Motor neuron (in vitro differentiated cells): ENCODE measurements at regions not wholly inside any gene's neighbourhood (a gene's known extent, or its start where the extent isn't known, plus 50 kb on each side); places are given as distances from the start of the nearest gene placed in this dataset.
A peak's percentile ranks its signal among the peaks of the same experiment; 100 is the strongest.

Experiments
- ATAC-seq, 8 experiments: fragments of 200-7000 bp; cut with Tn5 transposase; replicated peaks in 6 of 8; 2 replicates each; pipeline ENCODE4 v1.8.0; 2021; ENCODE audit warnings: mild to moderate bottlenecking in 8 of 8, moderate library complexity in 8 of 8
- H3K27ac ChIP-seq, 2 donors: fragments of 250-450 bp; sonication (Bioruptor Pico); 2 replicates each; pipeline ENCODE4 v1.9.0; 2021; ENCODE audit warnings: antibody characterized with exemption in 2 of 2, mild to moderate bottlenecking in 2 of 2, moderate library complexity in 1 of 2
- H3K4me1 ChIP-seq, 2 donors: fragments of 250-450 bp; sonication (Bioruptor Pico); replicated peaks in 1 of 2; 2 replicates each; pipeline ENCODE4 v1.6.1; 2021; ENCODE audit warnings: antibody characterized with exemption in 2 of 2, mild to moderate bottlenecking in 2 of 2, moderate library complexity in 1 of 2
- H3K4me3 ChIP-seq, 5 donors: fragments of 250-450 bp; sonication (Bioruptor Pico); 2 replicates each; pipeline ENCODE4 v1.9.0; 2021; ENCODE audit warnings: antibody characterized with exemption in 5 of 5, mild to moderate bottlenecking in 5 of 5, moderate library complexity in 4 of 5
- WGBS, 10 experiments: fragments of 450-650 bp; shearing (Covaris generic); methylation state at CpG; one replicate each; pipeline ENCODE4 v1.0.0; 2022; 5-methylcytosine and 5-hydroxymethylcytosine counted together
- in situ Hi-C, 9 experiments: fragments of 400-800 bp; cut with MboI; loops; one replicate each; pipeline ENCODE4 v1.15.0; 2021; ENCODE audit warnings: low sequenced_read_pairs in 9 of 9, low pct_unique_long_range_greater_than_20kb in 2 of 9; ENCODE audit not compliant: unreplicated experiment in 9 of 9

GRCh38 chr13:36750046-36750445 is 69.0 kb upstream of the RFXAP start:
- Histone ChIP-seq H3K27ac (no peak overlapping the region), H3K4me3 (no peak overlapping the region), H3K4me1 (no peaks in the 10 kb centered on the region)
- 29 to 87% (median 66%) methylated on average over 1 to 5 of the region's 5 CpGs for WGBS, 10 experiments
- in situ Hi-C loops: no loop called here
- no peak for ATAC-seq

- H3K27ac ChIP-seq: no peak overlapping the region
- no peak overlapping the region for H3K4me3 ChIP-seq
- 43 to 100% (median 87%) methylated on average over 1 to 3 of the region's 3 CpGs; no CpG with 5 or more reads in 2 of the 10 experiments for WGBS, 10 experiments
- no peak for ATAC-seq
- in situ Hi-C loops: no loop called here
- H3K4me1 ChIP-seq: no peaks in the 10 kb centered on the region
Observed at GRCh38 chr13:36750461-36750860, 68.6 kb upstream of the RFXAP start.

- Histone ChIP-seq H3K4me3 (no peak overlapping the region), H3K4me1 (no peaks in the 10 kb centered on the region), H3K27ac (no peak overlapping the region)
- in situ Hi-C loops: no loop called here
- no peak for ATAC-seq
Observed at GRCh38 chr13:36750946-36751345, 68.1 kb upstream of the RFXAP start.

- Histone ChIP-seq H3K4me1 (no peaks in the 10 kb centered on the region), H3K4me3 (no peak overlapping the region), H3K27ac (no peak overlapping the region)
- WGBS, 10 experiments: 0 to 100% (median 61%) methylated on average over 1 to 2 of the region's 2 CpGs
- ATAC-seq: peak in 1 of 8 experiments; percentile 31
- in situ Hi-C loops: no loop called here
Observed at GRCh38 chr13:36752673-36753072, 66.3 kb upstream of the RFXAP start.

- in situ Hi-C loops: no loop called here
- Histone ChIP-seq H3K4me1 (no peaks in the 10 kb centered on the region), H3K4me3 (no peak overlapping the region), H3K27ac (no peak overlapping the region)
- ATAC-seq: no peak
Observed at GRCh38 chr13:36753176-36753575, 65.8 kb upstream of the RFXAP start.

GRCh38 chr13:36758345-36758744 is 60.7 kb upstream of the RFXAP start:
- Histone ChIP-seq H3K27ac (no peak overlapping the region), H3K4me1 (no peaks in the 10 kb centered on the region), H3K4me3 (no peak overlapping the region)
- WGBS, 10 experiments: 29 to 100% (median 73%) methylated on average over 1 of the region's 1 CpG; no CpG with 5 or more reads in 2 of the 10 experiments
- in situ Hi-C loops: no loop called here
- ATAC-seq: no peak

GRCh38 chr13:36763126-36763722 is 55.8 kb upstream of the RFXAP start:
- Histone ChIP-seq H3K4me1 (no peaks in the 10 kb centered on the region), H3K27ac (no peak overlapping the region), H3K4me3 (no peak overlapping the region)
- ATAC-seq: peak in 2 of 8 experiments; percentile 49 to 59
- in situ Hi-C loops: no loop called here
- 72 to 100% (median 89%) methylated on average over 1 to 5 of the region's 5 CpGs for WGBS, 10 experiments

- ATAC-seq: no peak
- 13 to 92% (median 79%) methylated on average over 2 to 3 of the region's 3 CpGs for WGBS, 10 experiments
- Histone ChIP-seq H3K4me3 (no peak overlapping the region), H3K4me1 (no peaks in the 10 kb centered on the region), H3K27ac (no peak overlapping the region)
- in situ Hi-C loops: no loop called here
Observed at GRCh38 chr13:36764536-36764935, 54.5 kb upstream of the RFXAP start.

- Histone ChIP-seq H3K27ac (no peak overlapping the region), H3K4me1 (no peaks in the 10 kb centered on the region), H3K4me3 (no peak overlapping the region)
- no peak for ATAC-seq
- in situ Hi-C loops: no loop called here
- 0 to 100% (median 57%) methylated on average over 1 of the region's 1 CpG; no CpG with 5 or more reads in 2 of the 10 experiments for WGBS, 10 experiments
Observed at GRCh38 chr13:36764957-36765356, 54.1 kb upstream of the RFXAP start.

GRCh38 chr13:36766295-36766694 is 52.7 kb upstream of the RFXAP start:
- Histone ChIP-seq H3K4me1 (no peaks in the 10 kb centered on the region), H3K4me3 (no peak overlapping the region), H3K27ac (no peak overlapping the region)
- no peak for ATAC-seq
- in situ Hi-C loops: no loop called here

GRCh38 chr13:36767276-36767675 is 51.7 kb upstream of the RFXAP start:
- ATAC-seq: no peak
- Histone ChIP-seq H3K27ac (no peak overlapping the region), H3K4me3 (no peak overlapping the region), H3K4me1 (no peaks in the 10 kb centered on the region)
- 55 to 100% (median 88%) methylated on average over 1 to 4 of the region's 4 CpGs; no CpG with 5 or more reads in 1 of the 10 experiments for WGBS, 10 experiments
- in situ Hi-C loops: no loop called here

GRCh38 chr13:36769126-36769525 is 49.9 kb upstream of the RFXAP start:
- in situ Hi-C loops: no loop called here
- H3K4me1 ChIP-seq: no peaks in the 10 kb centered on the region
- no peak overlapping the region for H3K27ac ChIP-seq
- WGBS, 10 experiments: 25 to 100% (median 73%) methylated on average over 1 to 2 of the region's 2 CpGs; no CpG with 5 or more reads in 2 of the 10 experiments
- ATAC-seq: no peak
- no peak overlapping the region for H3K4me3 ChIP-seq
